GM19395 (cell line): ENCODE measurements at regions not wholly inside any gene's neighbourhood (a gene's known extent, or its start where the extent isn't known, plus 50 kb on each side); places are given as distances from the start of the nearest gene placed in this dataset.
"Not testable (repeated sequence)": the region's sequence is repeated elsewhere in the genome, so short reads cannot be mapped to it uniquely, and the experiment has no call there.

Experiments used
- ATAC-seq: cut with Tn5 transposase; IDR thresholded peaks from one replicate; pipeline ENCODE4 v1.9.1; 2021; ENCODE audit warnings: mild to moderate bottlenecking, moderate library complexity; ENCODE audit not compliant: unreplicated experiment

DNA sequence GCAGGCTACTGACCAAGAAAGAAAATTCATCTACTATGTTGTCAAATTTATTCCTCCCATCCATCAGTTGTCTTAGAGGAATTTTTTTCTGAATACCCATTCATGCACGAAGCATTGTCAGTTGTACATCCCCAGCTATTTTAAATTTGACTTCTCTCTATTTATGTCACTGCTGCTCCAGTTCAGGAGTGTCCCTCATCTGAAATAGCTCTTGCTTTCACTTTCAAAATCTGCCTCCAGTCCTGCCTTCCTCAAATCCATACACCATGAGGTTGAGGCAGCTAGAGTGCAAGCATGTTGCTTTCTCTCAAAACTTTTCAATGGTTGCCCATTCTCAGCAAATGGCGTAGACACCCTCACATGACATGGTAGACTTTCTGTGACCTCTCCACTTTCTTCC lies 335.4 kb upstream of the CDH2 start:
- no peak for ATAC-seq

DNA sequence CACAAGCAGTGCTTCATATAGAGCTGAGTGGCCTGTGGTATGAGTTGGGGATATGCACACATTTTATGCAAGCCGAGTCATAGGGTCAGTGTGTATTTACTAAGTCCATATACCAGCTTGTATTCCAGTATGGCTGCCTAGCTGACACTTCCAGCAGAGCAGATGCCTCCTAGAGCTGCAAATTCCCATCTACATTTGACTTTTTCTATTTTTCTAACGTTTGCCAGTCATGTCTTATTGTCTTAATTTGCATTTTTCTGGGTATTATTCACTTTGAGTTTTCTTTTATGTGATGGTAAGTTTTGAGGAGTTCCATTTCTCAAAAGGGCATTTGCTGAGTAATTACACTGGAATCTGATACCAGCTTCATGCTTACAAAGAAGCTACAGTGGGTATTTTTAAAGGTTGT lies 334.5 kb upstream of the CDH2 start:
- no peak for ATAC-seq

DNA sequence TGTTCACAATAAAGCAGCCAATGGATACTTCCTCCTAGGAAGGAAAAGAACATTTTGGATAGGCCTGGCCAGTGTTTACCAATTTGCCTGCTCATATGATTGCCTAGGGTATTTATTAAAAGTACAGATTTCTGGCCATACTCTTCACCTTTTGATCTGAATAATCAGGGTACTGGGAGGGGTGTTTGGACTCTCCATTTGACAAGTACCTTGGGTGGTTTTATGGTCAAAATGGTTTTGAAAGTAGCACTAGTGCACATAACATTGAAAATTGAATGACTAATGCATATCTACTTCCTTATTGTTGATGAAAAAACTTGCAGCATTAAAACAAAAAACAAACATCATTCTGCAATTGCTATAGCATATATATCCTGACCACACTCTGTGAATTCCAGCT lies 333.3 kb upstream of the CDH2 start:
- no peak for ATAC-seq

DNA sequence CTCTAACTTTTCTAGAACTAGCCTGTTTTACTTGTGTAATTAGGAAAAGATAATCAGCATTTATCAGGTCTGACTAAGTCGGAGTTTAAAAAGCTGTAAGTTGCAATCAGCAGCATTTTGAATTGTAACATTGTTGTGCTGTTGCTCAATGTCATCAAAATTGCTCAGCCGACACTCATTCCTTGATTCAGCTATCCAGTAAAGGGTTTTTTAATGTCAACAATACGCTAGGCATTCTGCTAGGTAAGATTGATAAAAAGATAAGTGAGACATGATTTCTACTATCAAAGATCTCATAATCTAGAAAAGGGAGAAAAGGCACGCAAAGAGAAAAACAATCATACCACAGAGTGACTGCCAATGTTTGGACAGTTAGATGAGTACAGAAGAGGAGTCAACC lies 327.1 kb upstream of the CDH2 start:
- no peak for ATAC-seq

DNA sequence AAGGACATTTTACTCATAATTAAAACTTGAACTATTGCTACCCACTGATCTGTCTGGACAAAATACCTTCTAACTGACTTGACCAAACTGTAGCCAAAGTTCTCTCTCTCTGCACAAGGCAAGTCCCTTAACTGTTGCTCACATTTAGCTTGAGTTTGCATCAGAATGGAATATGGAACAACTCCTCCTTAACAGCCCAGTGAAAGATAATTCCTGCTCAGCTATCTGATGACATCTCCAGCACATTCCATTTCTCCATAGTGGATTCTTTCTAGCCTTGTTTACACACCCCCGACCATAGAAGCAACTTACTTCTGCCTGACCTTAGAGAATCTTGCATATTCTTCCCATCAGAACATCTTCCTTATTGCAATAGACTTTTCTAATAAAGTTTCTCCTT lies 317.2 kb upstream of the CDH2 start:
- ATAC-seq: no peak

DNA sequence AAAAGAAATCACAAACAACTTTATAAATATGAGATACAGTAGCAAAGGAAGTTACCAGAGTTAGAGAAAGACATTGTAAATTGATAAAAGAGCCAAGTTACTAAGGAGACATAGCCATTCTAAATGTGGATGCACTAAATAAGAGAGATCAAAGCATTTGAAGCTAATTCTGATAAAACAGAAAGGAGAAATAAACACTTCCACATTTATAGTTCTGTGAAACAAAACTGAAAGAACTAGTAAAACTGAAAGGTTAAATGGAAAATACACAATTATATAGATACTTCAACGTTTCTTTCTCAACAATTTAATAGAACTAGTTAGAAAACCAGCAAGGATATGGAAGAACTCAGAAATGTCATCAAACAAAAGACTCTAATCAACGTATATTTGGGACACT lies 309.0 kb upstream of the CDH2 start:
- peak; percentile 69 for ATAC-seq

DNA sequence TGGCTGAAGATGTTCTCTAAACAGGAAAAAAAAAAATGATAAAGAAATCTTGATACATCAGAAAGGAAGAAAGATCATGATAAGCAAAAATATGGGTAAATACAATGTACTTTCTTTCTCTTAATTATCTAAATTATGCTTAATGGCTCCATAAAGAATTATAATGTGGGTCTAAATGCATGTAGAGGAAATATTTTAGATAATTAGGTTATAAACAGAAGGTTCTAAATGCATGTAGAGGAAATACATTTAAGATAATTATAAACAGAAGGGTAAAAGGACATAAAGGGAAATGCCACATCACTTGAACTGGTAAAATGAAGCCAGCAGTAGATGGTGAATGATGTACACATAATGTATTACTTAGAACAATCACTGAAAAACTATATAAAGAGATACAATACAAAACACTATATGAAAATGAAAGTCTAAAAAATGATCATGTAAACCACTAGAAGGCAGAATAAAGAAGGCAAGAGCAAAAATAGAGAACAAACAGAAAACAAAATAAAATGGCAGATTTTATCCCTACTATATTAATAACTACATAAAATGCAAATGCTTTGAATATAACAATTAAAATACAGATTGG lies 308.4 kb upstream of the CDH2 start:
- ATAC-seq: no peak

DNA sequence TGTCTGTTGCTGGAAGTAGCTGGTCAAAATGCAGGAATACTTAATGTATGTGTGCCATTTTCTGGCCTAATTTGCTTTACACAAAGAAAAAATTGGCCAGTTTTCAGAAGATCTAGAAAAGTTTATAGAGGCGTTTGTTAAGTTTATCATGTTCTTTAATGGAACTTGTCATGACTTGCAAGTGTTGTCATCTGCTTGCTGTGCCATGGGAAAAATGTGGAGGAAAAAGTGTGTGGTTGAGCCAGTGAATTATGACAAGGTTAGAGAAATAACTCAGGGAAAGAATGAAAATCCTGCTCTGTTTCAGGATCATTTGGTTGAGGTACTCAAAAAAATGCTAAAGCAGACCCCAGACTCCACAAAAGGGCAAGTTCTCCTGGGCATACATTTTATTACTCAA lies 301.6 kb upstream of the CDH2 start:
- ATAC-seq: no peak

DNA sequence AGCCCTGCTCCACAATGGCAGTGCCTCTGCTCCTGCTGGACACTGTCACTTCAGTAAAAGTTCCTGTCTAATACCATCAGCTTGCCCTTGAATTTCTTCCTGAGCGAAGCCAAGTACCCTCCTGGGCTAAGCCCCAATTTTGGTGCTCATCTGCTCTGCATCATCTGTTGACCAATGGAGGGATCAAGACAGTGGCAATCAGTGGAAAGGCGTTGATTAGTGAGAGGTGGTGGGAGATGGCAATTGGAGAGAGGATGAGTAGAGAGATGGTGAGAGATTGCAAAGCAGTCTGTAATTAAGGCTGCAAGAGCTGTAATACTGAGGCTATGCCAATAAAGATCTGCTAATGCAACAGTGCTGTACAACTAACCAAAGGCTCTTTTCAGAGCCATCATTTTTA lies 299.4 kb upstream of the CDH2 start:
- ATAC-seq: no peak

DNA sequence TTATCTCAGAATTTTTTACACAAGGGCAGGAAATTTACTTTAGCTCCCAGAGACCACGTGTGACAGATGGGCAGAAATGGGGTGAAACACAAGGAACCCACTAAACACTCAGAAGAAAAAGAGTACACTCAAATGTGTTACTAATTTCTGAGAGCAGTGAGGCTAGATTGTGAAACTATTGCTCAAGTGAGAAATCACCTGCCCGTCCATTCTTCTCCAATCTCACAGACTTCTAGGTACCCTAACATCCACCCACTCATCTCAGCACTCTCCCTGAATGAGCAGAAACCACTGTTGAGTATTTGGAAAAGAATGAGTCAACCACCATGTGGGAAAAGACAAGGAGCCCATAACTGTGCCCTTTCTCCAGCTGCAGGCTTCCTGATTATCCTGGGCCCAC lies 293.0 kb upstream of the CDH2 start:
- no peak for ATAC-seq

DNA sequence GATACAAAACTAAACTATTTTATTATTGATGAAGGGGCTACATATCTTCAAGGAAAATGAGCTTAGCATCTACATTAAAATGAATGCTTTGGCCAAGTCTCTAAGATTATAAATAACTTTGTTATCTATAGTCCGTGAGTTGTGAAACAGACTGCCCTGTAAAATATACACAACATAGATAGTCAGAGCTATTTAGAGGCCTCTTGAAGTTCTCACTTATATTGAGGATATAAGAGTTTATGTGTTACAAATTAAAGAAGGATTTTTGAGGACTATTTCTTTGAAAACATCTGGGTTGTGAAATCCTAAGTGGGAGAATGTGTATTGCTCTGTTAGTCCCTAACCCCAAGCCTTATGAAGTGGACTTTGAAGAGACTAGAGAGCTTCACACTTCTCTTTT lies 292.0 kb upstream of the CDH2 start:
- no peak for ATAC-seq

DNA sequence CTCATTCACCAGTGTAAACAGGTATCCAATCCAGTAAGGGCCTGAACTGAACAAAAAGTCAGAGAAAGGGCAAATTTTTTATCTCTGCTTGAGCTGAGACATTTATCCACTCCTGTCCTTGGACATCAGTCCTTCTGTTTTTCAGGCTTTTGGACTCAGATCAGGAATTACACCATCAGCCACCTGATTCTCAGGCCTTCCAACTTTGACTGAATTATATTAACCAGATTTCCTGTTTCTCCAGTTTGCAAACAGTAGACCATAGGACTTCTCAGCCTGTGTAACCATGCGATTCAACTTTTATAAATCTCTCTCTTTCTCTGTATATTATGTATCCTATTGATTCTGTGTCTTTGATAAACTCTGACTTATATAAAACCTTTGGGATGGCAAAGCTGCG lies 289.3 kb upstream of the CDH2 start:
- ATAC-seq: no peak

DNA sequence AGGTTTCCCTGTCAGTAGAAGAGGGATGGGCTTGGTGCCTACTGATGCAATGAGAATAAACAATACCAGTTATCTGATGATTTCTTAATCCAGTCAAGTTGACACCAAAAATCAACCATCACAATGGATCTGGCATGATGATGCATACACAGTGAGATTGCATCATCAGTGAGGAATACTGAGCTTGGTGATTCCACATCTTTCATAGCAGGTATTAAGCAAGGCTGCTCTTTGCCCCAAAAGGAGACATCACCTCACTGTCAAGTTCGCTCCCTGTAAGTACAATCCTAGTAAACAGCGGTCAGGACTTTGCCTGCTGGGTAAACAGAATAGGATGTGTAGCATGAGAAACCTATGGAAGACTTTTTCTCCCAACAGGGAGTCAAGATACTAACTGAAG lies 282.7 kb upstream of the CDH2 start:
- no peak for ATAC-seq

DNA sequence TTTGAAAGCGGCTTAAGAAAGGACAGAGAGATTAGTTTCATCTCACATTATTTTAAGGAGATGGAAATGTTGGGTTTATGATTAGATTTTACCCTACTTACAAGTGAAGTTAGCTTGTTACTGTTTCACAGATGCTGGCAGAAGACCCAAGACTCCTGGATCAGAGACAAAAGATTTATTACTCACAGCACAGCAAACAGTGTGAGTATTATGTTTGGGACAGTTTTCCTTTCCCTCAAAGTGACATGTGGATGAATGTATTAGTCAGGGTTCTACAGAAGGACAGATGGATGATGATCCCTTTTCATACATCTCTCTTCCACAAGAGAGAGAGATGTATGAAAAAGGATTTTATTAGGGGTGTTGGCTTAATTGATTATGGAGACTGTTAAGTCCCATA lies 281.8 kb upstream of the CDH2 start:
- ATAC-seq: no peak

DNA sequence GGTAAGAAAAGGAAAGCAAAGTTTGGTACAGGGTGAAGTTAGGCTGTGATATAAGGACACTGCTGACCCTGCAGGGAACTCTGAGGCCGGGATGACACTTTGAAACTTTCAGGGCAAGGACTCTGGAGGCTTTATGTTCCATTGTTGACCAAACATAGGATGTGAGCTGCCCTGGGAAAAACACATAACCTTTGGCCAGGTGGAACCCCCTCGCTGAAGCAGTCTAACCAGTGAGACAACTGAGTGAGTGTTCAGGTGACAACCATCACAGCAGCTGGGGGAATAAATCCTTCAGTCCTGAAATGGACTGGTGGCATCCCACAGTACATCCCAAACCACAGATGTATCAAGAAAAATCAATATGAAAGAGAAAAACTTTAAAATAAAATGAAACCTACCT lies 280.9 kb upstream of the CDH2 start:
- ATAC-seq: no peak

DNA sequence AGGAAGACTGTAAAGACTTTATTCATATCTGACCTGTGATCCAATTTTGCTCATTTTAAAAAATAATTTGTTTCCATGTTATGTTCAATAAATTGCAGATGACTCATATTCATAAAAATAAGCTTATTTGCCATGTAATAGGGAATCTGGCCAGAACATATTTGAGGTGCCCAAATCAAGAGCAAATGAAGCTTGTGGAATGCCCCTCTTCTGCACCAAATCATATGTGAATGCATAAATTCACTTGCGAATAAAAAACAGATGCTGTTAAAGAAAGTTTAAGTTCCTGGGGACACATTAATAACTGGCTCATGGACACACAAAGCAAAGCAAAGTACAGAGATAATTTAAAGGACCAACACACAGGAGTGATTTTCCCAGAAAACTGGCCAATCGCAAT lies 279.0 kb upstream of the CDH2 start:
- no peak for ATAC-seq

DNA sequence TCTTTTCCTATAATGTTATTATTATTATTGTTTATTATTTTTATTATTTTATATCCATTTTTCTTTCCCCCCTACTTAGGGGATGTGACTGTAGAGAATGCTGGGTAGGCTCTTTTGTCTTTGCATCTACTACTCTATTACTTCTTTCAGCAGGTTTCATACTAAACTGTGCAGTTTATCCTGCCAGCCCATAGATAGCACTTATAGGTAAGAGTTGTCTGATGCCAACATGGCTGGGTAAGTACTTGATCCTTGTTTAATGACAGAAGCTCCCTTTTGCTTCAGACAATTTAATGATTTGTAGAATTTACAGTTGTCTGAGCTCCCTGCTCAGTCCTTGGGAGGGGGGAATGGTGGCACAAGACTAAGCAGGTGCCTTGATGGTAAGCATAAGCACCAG lies 262.9 kb upstream of the CDH2 start:
- no peak for ATAC-seq

DNA sequence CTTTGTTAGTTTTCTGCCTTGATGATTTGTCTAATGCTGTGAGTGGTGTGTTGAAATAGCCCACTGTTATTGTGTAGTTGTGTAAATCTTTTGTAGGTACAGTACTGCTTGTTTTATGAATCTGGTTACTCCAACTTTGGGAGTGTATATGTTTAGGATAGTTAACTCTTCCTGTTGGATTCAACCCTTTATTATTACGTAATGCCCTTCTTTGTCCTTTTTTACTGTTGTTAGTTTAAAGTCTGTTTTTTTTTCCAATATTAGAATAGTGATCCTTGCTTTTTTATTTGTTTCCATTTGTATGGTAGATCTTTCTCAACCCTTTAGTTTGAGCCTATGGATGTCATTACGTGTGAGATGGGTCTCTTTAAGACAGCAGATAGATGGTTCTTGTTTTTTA lies 261.5 kb upstream of the CDH2 start:
- ATAC-seq: no peak

DNA sequence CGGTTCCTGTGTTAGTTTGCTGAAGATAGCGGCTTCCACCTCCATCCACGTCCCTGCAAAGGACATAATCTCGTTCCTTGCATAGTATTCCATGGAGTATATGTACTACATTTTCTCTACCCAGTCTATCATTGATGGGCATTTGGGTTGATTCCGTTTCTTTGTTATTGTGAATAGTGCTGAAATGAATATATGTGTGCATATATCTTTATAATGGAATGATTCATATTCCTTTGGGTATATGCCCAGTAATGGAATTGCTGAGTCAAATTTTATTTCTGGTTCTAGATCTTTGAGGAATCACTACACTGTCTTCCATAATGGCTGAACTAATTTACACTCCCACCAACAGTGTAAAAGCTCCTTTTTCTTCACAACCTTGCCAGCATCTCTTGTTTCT lies 255.4 kb upstream of the CDH2 start:
- no peak for ATAC-seq

DNA sequence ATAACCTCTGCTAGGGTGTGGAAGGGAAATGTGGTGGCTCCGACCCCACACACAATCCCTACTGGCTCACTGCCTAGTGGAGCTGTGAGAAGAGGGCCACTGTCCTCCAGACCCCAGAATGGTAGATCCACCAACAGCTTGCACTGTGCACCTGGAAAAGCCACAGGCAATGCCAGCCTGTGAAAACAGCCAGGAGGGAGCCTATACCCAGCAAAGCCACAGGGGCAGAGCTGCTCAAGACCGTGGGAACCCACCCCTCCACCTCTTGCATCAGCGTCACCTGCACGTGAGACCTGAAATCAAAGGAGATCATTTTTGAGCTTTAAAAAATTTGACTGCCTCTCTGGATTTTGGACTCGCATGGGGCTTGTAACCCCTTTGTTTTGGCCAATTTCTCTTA lies 249.0 kb upstream of the CDH2 start:
- no peak for ATAC-seq

DNA sequence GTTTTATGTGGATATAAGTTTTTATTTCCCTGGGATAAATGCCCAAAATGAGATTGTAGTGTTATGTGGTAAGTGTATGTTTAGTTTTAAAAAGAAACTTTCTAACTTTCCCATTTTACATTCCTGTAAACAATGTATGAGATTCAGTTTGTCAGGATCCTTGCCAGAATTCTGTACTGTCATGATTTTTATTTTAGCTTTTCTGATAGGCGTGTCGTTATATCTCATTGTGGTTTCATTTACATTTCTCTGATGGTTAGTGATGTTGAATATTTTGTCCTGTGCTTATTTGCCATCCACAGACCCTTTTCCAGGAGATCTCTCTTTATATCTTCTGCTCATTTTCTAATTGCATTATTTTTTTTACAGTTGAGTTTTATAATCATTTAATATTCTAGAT lies 245.6 kb upstream of the CDH2 start:
- no peak for ATAC-seq

DNA sequence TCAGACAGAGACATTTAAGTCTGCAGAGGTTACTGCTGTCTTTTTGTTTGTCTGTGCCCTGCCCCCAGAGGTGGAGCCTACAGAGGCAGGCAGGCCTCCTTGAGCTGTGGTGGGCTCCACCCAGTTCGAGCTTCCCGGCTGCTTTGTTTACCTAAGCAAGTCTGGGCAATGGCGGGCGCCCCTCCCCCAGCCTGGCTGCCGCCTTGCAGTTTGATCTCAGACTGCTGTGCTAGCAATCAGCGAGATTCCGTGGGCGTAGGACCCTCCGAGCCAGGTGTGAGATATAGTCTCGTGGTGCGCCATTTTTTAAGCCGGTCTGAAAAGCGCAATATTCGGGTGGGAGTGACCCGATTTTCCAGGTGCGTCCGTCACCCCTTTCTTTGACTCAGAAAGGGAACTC lies 245.0 kb upstream of the CDH2 start:
- ATAC-seq: not testable (repeated sequence)

DNA sequence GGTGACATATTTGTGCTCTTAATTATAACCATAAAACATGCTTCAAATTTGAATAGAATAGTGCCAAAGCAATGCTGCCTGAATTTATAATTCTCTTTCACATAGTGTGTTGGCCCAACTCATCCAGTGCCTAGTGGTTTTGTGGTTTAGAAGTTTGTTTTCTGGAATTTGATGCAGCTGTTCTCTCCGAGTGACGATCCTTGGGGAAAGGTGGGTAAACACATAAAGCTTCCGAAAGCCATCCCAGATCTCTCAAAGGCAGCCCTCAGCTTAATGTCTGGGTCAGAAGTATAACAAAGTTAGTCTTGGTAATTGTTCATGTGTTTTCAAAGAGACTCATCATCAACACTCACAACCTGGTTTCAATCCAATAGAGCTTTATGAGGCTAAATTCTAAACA lies 235.6 kb upstream of the CDH2 start:
- ATAC-seq: no peak

DNA sequence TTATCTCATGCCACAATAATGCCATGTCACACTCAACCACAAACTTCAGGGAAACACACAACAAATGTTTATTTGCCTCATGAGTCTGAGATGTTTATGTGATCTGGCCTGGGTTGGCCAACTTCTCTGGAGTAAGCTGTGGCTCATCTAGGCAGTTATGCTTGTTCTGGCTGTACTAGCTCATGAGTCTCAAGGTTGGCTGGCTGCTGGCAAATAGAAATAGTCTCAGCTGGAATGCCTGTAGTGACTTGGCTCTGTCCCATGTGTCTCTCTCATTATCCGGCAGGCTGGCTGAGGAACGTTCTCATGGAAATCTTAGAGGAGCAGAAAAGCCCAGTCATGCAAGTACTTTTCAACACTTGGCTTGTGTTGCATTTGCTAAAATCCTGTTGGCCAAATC lies 234.9 kb upstream of the CDH2 start:
- no peak for ATAC-seq
